ENCODE measurements at regions not wholly inside any gene's neighbourhood (a gene's known extent, or its start where the extent isn't known, plus 50 kb on each side); places are given as distances from the start of the nearest gene placed in this dataset.

GRCh38 chr18:25659541-25659940 lies 307.6 kb upstream of the ZNF521 start:
- TF ChIP-seq CTCF (IDR thresholded peaks at IDR 0.05) (no peak), JUNB (IDR thresholded peaks at IDR 0.05) (no peak), HDAC2 (IDR thresholded peaks at IDR 0.05) (no peak), POLR2A (IDR thresholded peaks at IDR 0.05; ENCODE audit: low read length) (no peak), KDM1A (IDR thresholded peaks at IDR 0.05; ENCODE audit: low read depth) (no peak), EHMT2 (IDR thresholded peaks at IDR 0.05; ENCODE audit: low read depth) (no peak), KDM5A (IDR thresholded peaks at IDR 0.05) (no peak), RARB (CRISPR knock-in tag; IDR thresholded peaks at IDR 0.05) (no peak), RFX5 (IDR thresholded peaks at IDR 0.05) (no peak), EP300 (IDR thresholded peaks at IDR 0.05) (no peak), SMC3 (IDR thresholded peaks at IDR 0.05) (no peak), MAX (IDR thresholded peaks at IDR 0.05) (no peak), TP53 (CRISPR knock-in tag; IDR thresholded peaks at IDR 0.05) (no peak), CHD4 (IDR thresholded peaks at IDR 0.05; ENCODE audit: borderline replicate concordance) (no peak)

All from A549 (cell line).